HEK293T (cell line): ENCODE measurements at regions not wholly inside any gene's neighbourhood (a gene's known extent, or its start where the extent isn't known, plus 50 kb on each side); places are given as distances from the start of the nearest gene placed in this dataset.

Source experiments
- ARNT ChIP-seq: fragments of 450-650 bp; IDR thresholded peaks from 2 replicates; pipeline ENCODE4 v1.6.1; 2017; ENCODE audit warnings: mild to moderate bottlenecking
- BHLHE40 ChIP-seq: fragments of 450-650 bp; IDR thresholded peaks from 2 replicates; pipeline ENCODE4 v1.6.1; 2016; ENCODE audit warnings: mild to moderate bottlenecking, moderate library complexity, borderline replicate concordance
- FOXK2 ChIP-seq: fragments of 450-650 bp; IDR thresholded peaks from 2 replicates; pipeline ENCODE4 v1.6.1; 2016; ENCODE audit warnings: mild to moderate bottlenecking
- FOXM1 ChIP-seq: fragments of 450-650 bp; IDR thresholded peaks from 2 replicates; pipeline ENCODE4 v1.6.1; 2017; ENCODE audit warnings: mild to moderate bottlenecking, borderline replicate concordance
- HDGF ChIP-seq: fragments of 450-650 bp; IDR thresholded peaks from 2 replicates; pipeline ENCODE4 v1.6.1; 2017; ENCODE audit warnings: antibody characterized with exemption, borderline replicate concordance
- L3MBTL2 ChIP-seq: fragments of 450-650 bp; conservative IDR thresholded peaks from 2 replicates; pipeline ENCODE4 v1.6.1; 2016; ENCODE audit warnings: mild to moderate bottlenecking
- LEF1 ChIP-seq: fragments of 450-650 bp; IDR thresholded peaks from 2 replicates; pipeline ENCODE4 v1.6.1; 2017; ENCODE audit warnings: mild to moderate bottlenecking, borderline replicate concordance
- PKNOX1 ChIP-seq: fragments of 450-650 bp; IDR thresholded peaks from 2 replicates; pipeline ENCODE4 v1.6.1; 2016
- SP1 ChIP-seq: fragments of 450-650 bp; IDR thresholded peaks from 2 replicates; pipeline ENCODE4 v1.6.1; 2017
- SUZ12 ChIP-seq: fragments of 450-650 bp; IDR thresholded peaks from 2 replicates; pipeline ENCODE4 v1.6.1; 2016; ENCODE audit warnings: mild to moderate bottlenecking
- TARDBP ChIP-seq: fragments of 450-650 bp; IDR thresholded peaks from 2 replicates; pipeline ENCODE4 v1.6.1; 2016
- ZNF384 ChIP-seq: fragments of 450-650 bp; IDR thresholded peaks from 2 replicates; pipeline ENCODE4 v1.6.1; 2016

- TF ChIP-seq TARDBP = no peak
- TF ChIP-seq L3MBTL2 = no peak
- no peak for TF ChIP-seq FOXM1
- no peak for TF ChIP-seq LEF1
- TF ChIP-seq BHLHE40 = no peak
- TF ChIP-seq SUZ12 = no peak
- no peak for TF ChIP-seq HDGF
- no peak for TF ChIP-seq ARNT
- TF ChIP-seq FOXK2 = no peak
- TF ChIP-seq SP1 = no peak
- no peak for TF ChIP-seq PKNOX1
- TF ChIP-seq ZNF384 = no peak
Measured at GRCh38 chr2:56017784-56018183, 94.2 kb upstream of the EFEMP1 start.
